ENCODE measurements at regions not wholly inside any gene's neighbourhood (a gene's known extent, or its start where the extent isn't known, plus 50 kb on each side); places are given as distances from the start of the nearest gene placed in this dataset.
A peak's percentile ranks its signal among the peaks of the same experiment; 100 is the strongest.

- no peak overlapping the region for H3K27ac ChIP-seq
- TF ChIP-seq CTCF (IDR thresholded peaks at IDR 0.05): no peak
- no peak for TF ChIP-seq ZFX (IDR thresholded peaks at IDR 0.05; ENCODE audit: borderline replicate concordance)
These were observed 53.5 kb downstream of the ZNF608 start for GRCh38 chr5:124692950-124693349.

GRCh38 chr5:124692324-124692723 is 54.1 kb downstream of the ZNF608 start:
- no peak overlapping the region for H3K27ac ChIP-seq
- TF ChIP-seq ZFX (IDR thresholded peaks at IDR 0.05; ENCODE audit: borderline replicate concordance): no peak
- TF ChIP-seq CTCF (IDR thresholded peaks at IDR 0.05): no peak

- no peak overlapping the region for H3K27ac ChIP-seq
- no peak for TF ChIP-seq CTCF (IDR thresholded peaks at IDR 0.05)
These were observed 56.8 kb downstream of the ZNF608 start for GRCh38 chr5:124689653-124690052.

- H3K27ac ChIP-seq: no peak overlapping the region
- TF ChIP-seq ZFX (IDR thresholded peaks at IDR 0.05; ENCODE audit: borderline replicate concordance) (no peak), CTCF (IDR thresholded peaks at IDR 0.05) (no peak)
These were observed 60.0 kb downstream of the ZNF608 start for GRCh38 chr5:124686239-124687004.

- no peak for TF ChIP-seq CTCF (IDR thresholded peaks at IDR 0.05)
- no peak for TF ChIP-seq ZFX (IDR thresholded peaks at IDR 0.05; ENCODE audit: borderline replicate concordance)
- H3K27ac ChIP-seq: no peak overlapping the region
These were observed 61.0 kb downstream of the ZNF608 start for GRCh38 chr5:124685404-124685930.

- peak overlapping the region; percentile 57 for H3K27ac ChIP-seq
- TF ChIP-seq CTCF (IDR thresholded peaks at IDR 0.05) (no peak), ZFX (IDR thresholded peaks at IDR 0.05; ENCODE audit: borderline replicate concordance) (no peak)
These were observed 62.4 kb downstream of the ZNF608 start for GRCh38 chr5:124683917-124684555.

GRCh38 chr5:124679578-124680199 is 66.8 kb downstream of the ZNF608 start:
- H3K27ac ChIP-seq: no peak overlapping the region
- no peak for TF ChIP-seq ZFX (IDR thresholded peaks at IDR 0.05; ENCODE audit: borderline replicate concordance)
- no peak for TF ChIP-seq CTCF (IDR thresholded peaks at IDR 0.05)

All from 22Rv1 (cell line).